HG02678 (cell line): ENCODE measurements at regions not wholly inside any gene's neighbourhood (a gene's known extent, or its start where the extent isn't known, plus 50 kb on each side); places are given as distances from the start of the nearest gene placed in this dataset.
"Not testable (repeated sequence)": the region's sequence is repeated elsewhere in the genome, so short reads cannot be mapped to it uniquely, and the experiment has no call there.

Experiments used
- ATAC-seq: cut with Tn5 transposase; IDR thresholded peaks from one replicate; pipeline ENCODE4 v1.9.1; 2021; ENCODE audit warnings: mild to moderate bottlenecking, moderate library complexity; ENCODE audit not compliant: unreplicated experiment

DNA sequence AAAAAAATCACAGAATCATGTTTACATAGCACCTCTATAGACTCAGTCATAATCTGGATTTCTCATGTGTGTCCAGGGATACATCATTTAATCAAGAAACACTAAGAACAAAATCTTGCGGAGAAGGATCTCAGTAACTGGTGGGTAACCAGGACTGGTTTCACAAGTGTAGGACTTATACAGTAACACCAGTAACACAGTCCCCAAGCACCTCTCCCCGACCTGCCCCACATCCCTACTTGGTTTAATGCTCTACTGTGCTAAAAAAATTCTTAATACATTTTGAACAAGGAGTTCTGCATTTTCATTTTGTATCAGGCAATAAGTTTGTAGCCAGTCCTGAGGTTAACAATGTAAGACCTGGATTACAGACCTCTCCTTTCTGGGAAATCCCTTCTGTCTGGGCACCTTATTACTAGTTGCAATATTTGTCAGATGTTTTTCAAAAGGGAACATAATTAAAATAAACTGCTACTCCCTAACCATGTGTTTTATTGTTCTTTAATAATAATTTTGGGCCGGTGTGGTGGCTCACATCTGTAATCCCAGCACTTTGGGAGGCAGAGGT lies 57.6 kb upstream of the BBX start:
- no peak for ATAC-seq

DNA sequence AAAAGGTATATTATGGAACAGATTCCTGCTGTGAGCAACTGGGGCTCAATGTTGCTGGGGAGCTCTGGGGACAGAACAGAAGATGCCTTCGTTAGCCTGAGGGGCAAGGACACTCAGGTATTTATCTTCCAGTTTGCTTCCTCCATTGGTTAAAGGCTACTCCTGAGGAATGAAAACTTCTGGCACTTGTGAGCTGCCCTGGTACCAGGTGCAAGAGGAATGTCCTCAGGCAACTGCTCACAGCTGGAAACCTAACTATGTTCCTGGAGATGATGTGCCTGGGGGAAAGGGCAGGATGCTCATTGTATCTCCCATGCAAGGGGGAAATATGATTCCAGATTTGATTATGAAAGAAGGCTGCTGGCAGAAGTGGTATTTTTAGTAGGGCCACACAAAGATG lies 54.0 kb upstream of the BBX start:
- ATAC-seq: no peak

DNA sequence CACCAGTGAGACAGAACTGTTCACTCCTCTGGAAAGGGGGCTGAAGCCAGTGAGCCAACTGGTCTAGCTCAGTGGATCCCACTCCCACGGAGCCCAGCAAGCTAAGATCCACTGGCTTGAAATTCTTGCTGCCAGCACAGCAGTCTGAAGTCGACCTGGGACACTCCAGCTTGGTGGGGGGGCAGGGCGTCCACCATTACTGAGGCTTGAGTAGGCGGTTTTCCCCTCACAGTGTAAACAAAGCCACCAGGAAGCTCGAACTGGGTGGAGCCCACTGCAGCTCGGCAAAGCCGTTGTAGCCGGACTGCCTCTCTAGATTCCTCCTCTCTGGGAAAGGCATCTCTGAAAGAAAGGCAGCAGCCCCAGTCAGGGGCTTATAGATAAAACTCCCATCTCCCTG lies 52.3 kb upstream of the BBX start:
- ATAC-seq: not testable (repeated sequence)
